Fibroblast of peridontal ligament (primary cell): ENCODE measurements at regions not wholly inside any gene's neighbourhood (a gene's known extent, or its start where the extent isn't known, plus 50 kb on each side); places are given as distances from the start of the nearest gene placed in this dataset.
"Not testable (repeated sequence)": the region's sequence is repeated elsewhere in the genome, so short reads cannot be mapped to it uniquely, and the experiment has no call there.

Experiments used
- DNase-seq: peaks from one replicate; pipeline ENCODE4 v3.0.0-alpha.2; 2010; ENCODE audit errors: extremely low read depth

DNA sequence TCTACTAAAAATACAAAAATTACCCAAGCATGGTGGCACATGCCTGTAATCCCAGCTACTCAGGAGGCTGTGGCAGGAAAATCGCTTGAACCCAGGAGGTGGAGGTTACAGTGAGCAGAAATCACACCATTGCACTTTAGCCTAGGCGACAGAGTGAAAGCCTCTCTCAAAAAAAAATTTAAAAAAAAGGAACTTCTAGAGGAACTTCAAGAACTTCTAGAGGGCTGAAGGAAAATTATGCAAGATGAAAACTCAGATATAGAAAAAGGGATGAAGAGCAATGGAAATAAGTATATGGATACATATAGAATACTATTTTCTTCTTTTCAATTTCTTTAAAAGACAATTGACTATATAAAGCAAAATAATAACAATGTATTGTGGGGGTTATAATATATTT, 51.2 kb upstream of the PRR5 start:
- DNase-seq: no peak

DNA sequence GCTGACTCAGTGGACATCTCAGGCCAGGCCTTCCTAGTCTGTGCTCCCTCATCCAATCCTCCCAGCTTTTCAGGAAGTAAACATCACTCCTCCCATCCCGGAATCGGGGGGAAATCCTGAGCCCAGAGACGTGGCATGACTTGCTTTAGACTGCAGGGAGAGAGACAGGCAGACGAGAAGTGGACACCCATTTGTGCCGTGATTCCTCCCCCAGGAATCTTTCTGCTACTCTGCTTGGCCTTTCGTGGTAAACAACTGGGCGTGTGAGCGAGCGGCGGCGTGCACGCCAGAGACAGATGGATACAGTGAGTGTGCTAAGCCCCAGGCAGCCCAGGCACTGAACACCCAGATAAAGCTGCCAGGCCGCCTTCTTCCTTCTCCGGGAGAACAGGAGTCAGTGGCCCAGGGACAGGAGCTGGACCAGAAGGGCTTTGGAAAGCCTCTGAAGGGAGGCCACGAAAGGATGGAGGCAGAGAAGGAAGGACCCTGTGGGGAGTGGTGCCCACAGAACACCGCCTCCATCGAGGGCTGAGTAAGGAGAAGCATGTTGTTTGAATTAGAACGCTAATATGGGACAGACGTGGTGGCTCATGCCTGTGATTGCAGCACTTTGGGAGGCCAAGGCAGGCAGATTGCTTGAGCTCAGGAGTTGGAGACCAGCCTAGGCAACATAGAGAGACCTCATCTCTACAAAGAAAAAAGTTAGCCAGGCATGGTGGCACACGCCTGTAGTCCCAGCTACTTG, 53.0 kb upstream of the PRR5 start:
- DNase-seq: peak; percentile 60

DNA sequence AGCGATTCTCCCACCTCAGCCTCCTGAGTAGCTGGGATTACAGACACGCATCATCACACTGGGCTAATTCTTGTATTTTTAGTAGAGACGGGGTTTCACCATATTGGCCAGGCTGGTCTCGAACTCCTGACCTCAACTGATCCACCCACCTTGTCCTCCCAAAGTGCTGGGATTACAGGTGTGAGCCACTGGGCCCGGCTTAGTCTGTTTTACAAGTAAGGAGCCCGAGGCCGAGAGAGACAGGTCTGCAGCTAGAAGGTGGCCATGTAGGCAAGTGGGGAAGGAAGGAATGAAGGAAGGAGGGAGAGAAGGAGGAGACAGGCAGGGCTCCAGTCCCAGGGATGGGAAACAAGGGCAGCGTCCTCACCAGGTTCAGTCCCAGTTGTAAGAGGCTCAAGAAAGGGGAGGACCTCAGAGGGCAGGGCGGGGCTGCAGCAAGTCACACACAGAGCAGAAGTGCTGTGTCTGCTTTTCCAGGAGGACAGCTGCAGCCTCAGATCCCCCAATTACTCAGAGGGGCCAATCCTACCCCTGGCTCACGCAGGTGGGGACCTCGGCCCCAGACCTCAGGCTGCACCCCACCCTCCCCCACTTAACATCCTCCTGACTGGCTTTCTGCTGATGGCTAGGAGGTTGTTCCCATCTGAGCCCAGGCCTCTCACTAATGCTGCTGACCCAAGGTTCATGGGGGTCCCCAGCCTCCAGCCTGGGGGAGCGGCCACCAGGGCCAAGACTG, 53.8 kb upstream of the PRR5 start:
- no peak for DNase-seq

DNA sequence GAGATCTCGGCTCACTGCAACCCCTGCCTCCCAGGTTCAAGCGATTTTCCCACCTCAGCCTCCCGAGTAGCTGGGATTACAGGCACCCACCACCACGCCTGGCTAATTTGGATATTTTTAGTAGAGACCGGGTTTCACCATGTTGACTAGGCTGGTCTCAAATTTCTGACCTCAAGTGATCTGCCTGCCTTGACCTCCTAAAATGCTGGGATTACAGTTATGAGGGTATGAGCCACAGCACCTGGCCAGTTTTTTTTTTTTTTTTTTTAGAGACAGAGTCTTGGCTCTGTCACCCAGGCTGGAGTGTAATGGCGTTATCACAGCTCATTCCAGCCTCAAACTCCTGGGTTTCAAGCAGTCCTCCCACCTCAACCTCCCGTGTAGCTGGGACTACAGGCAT, 54.9 kb upstream of the PRR5 start:
- DNase-seq: no peak

DNA sequence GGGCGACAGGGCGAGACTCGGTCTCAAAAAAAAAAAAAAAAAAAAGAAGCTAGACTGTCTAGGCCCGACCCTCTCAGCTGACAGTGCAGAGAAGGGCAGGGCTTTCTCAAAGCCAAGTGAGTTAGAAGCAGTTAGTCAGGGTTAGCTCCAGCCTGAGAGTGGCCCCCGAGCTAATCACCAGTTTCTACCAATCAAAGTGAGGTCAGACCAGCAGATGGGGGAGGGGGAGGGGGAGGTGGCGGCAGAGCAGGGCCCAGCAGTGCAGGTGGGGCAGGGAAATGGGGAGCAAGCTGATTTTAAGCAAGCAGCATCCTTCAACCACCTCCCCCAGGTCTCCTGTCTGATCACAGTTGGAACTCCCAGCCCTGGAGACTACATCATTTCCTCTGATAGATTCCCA, 55.3 kb upstream of the PRR5 start:
- DNase-seq: no peak

DNA sequence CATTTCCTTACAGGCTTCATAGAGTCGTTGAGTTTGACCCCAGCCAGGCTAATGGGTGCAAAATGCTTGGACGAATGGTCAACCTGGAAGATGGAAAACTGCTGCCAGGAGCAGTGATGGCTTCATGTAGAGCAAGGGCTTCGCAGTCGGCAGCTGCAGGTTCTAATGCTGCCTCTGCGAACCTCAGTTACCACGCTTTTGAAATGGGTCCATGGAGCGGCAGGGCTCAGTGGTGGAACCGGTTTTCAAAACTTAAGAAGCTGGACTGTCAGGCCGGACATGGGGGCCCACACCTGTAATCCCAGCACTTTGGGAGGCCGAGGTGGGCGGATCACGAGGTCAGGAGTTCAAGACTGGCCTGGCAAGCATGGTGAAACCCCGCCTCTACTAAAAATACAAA, 55.9 kb upstream of the PRR5 start:
- DNase-seq: no peak

DNA sequence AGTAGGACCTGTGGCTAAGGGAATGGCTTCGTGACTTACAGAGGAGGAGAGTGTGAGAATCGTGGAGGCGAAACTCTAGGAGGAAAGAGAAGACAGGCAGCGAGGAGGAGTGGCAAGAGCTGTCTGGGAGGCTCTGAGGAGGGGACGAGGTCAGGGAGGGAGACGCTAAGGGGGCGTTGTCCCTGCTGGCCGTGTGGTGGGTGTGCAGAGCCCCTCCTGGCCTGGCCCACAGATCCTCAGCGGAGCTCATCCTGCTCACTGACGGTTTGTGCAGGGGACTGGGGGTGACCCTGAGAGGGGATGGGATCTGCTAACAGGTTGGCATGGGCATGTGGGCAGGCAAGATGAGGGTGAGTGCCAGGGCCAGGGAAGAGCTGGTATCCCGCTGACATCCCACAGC, 56.5 kb upstream of the PRR5 start:
- no peak for DNase-seq

DNA sequence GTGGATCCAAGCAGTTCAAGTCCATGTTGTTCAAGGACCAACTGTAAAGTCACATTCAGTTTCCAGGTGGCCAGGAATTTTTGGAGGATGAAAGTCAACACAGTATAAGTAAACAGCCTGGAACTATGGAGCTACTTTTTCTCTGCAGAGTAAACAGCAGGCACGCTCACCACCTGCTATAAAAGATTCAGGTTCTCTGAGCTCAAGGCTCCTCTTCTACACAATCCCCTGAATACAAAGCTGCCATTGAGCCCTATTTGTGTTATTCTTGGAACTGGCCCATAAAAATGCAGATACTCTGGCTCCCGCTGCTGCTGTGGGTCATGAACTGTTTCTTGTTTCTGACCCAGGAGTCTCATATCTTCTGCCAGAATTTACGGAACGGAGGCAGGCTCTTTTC, 56.9 kb upstream of the PRR5 start:
- DNase-seq: no peak

DNA sequence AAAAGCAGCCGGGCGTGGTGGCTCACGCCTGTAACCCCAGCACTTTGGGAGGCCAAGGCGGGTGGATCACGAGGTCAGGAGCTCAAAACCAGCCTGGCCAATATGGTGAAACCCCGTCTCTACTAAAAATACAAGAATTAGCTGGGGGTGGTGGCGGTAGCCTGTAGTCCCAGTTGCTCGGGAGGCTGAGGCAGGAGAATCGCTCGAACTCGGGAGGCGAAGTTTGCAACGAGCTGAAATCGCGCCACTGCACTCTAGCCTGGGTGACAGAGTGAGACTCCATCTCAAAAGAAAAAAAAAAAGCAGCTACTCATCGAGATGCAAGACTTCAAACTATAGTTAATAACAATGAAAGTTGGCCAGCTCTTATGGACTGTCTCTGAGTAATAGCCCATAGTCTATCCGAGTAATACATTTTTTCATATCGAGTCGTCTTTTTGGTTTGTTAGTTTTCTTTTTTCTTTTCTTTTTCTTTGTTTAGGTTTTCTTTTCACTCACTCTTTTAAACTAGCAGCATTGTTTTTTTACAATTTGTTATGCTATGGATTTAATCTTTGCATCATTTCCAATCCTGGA, 58.4 kb upstream of the PRR5 start:
- DNase-seq: not testable (repeated sequence)

DNA sequence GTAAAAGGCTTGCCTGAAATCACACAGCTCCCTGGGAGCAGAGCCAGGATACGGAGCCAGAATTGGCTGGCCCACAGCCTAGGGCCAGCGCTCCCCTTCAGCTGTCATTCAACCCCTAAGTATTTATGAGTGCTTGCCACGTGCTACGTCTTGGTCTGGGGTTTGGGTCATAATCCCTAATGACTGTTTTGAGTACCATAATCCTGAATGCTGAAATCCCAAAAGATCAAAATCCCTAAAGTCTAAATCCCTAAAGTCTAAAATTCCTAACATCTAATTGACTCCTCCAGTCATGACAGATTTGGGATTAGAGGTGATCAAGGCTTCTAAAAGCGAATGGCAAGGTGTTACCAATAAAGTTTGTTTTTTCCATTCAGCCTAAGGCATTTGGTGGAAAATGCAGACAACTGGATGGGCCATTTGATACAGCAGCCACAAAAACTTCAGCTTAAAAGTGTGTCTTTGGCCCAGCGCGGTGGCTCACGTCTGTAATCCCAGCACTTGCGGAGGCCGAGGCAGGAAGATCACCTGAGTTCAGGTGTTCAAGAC, 59.8 kb upstream of the PRR5 start:
- no peak for DNase-seq

DNA sequence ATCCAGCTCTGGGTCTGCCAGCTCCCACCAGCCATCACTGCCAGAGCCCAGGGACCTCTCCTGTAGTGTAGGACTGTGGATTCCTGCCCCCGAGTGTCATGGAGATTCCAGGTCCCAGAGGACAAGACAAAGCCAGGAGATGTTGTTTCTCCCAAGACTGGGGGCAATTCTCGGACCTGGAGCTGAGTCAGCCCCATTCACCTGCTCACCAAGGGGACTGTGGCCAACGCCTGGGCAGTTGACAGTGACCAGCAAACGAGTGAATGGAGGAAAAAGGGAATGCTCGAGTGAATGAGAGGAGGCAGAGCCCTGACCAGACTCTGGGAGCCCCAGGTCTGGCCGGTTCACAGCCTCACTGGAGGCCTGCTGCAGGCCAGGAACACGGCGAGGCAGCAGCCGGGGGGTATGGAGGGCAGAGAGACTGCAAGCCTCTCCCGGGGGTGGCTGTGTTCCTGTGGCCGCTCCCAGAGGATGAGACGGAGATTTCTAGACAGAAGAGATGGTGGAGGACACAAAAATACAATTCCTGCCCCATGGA, 61.3 kb upstream of the PRR5 start:
- no peak for DNase-seq

DNA sequence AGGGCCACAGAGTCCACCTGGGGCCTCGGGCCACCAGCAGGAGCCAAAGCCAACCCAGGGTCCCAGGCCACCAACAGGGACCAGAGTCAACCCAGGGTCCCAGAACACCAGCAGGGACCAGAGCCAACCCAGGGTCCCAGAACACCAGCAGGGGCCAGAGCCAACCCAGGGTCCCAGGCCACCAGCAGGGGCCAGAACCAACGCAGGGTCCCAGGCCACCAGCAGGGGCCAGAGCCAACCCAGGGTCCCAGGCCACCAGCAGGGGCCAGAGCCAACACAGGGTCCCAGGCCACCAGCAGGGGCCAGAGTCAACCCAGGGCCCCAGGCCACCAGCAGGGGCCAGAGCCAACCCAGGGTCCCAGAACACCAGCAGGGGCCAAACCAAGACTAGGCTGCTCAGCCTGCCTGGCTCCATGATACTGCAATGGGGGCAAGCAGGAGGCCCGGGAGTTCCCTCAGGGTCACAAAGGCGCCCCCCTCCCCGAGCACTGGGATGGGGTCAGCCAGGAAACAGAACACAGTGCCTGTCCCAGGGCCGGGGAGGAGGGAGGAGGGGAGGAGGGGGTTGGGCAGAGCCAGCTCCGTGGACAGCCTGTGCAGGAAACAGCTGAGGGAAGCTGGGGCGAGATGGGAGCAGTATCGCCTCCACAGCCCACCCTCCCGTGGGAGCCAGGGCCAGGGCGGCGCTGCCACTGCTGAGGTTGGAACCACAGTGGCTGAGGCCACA, 62.0 kb upstream of the PRR5 start:
- DNase-seq: no peak

DNA sequence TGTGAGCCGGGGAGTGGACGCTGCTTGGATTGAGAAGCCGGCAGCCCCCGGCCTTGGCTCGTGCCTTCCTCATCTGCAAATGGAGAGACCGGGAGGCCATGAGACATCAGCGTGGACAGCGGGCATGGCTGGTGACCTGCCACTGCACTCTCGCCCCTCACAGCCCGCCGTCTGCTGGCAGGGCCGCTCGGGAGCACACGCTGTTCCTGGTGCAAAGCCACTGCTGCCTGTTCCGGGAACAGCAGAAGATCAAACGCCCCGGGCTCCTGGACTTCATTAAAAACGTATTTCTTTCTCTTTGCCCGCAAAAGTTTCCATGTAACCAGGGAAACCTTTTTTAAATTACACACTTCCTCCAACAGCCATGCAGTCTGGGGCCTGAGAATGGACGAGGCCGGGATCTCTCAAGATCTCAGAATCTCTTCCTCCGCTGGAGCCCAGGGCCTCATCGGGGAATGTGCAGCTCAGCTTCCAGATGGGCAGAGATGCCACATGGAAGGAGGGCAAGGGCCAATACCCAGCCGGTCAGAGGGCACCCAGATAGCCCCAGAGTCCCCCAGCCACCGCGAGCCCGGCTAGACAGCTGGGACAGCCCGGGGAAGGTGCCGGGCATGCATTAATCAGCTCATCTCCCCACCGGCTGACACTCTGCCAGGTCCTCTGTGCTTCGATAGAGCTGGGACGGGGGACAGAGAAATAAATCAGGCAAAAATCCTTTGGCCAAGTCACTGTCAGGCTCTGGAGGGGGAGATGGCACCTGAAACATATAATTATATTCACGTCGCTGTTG, 62.8 kb upstream of the PRR5 start:
- peak; percentile 57 for DNase-seq

DNA sequence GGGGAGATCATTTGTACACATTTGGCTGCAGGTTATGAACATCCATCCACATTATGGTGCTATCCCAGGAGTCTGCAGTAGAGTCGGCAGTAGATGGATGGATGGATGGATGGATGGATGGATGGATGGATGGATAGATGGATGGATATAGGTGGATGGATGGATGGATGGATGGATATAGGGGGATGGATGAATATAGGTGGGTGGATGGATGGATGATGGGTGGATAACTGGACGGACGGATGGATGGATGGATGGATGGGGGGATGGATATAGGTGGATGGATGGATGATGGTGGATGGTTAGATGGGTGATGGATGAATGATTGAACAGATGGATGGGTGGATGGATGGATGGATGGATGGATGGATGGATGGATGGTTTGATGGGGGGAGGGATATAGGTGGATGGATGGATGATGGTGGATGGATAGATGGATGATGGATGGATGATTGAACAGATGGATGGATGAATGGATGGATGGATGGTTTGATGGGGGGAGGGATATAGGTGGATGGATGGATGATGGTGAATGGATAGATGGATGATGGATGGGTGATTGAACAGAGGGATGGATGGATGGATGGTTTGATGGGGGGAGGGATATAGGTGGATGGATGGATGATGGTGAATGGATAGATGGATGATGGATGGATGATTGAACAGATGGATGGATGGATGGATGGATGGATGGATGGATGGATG, 65.3 kb upstream of the PRR5 start:
- DNase-seq: not testable (repeated sequence)

DNA sequence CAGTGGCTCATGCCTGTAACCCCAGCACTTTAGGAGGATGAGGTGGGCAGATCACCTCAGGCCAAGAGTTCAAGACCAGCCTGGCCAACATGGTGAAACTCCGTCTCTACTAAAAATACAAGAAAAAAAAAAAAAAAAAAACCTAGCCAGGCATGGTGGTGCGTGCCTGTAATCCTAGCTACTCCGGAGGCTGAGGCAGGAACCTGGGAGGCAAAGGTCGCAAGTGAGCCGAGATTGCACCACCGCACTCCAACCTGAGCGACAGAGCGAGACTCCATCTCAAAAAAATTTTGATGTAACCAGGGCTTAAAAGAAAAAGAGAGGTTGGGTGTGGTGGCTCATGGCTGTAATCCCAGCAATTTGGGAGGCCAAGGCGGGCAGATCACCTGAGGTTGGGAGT, 66.4 kb upstream of the PRR5 start:
- DNase-seq: not testable (repeated sequence)

DNA sequence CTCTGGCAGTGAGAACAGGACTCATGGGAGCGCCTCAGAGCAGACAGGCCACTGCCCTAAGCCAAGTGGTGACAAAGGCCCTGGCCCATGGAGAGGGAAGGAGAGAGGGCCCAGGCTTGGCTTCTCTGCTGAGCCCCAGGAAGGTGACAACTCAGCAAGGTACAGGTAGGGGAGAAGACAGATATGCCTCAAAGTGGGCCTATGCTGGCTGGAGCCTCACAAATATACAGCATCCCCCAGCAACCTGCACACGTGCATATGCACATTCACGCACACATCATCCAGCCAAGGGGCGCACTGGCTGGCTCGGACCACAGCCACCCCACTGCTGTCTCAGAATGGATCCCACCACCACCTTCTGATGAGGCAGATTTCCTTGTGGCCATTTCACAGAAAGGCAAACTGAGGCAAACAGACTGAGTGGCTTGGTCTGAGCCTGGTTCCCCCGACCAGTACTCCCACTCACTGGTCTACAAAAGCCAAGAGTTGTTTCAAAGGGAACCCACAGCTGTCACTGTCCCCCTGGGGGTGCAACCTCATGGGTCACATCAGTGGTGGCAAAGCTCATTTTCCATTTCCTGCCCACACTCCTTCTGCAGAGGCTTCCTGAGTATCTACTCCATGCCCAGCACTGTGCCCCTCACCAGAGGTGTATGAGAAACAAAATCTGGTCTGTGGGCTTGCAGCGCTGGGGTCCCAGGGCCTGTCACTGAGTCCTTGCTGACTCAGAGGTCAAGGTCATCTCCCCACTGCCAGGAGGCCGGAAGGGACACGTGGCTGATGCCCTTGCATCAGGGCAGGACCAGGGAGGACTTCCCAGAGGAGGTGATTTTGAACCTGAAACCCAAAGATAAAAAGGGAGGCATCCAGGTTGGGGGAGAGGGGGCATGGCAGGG, 67.3 kb upstream of the PRR5 start:
- DNase-seq: no peak

DNA sequence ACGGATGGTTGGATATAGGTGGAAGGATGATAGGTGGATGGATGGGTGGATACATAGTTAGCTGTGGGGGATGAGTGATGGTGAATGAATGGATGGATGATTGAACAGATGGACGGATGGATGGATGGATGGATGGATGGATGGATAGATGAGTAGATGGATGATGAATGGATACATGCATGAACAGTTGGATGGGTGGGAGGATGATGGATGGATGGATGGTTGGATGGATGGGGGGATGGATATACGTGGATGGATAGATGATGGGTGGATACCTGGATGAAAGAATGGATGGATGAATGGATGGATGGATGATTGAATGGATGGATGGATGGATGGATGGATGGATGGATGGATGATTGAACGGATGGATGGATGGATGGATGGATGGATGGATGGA, 68.4 kb upstream of the PRR5 start:
- DNase-seq: no peak

DNA sequence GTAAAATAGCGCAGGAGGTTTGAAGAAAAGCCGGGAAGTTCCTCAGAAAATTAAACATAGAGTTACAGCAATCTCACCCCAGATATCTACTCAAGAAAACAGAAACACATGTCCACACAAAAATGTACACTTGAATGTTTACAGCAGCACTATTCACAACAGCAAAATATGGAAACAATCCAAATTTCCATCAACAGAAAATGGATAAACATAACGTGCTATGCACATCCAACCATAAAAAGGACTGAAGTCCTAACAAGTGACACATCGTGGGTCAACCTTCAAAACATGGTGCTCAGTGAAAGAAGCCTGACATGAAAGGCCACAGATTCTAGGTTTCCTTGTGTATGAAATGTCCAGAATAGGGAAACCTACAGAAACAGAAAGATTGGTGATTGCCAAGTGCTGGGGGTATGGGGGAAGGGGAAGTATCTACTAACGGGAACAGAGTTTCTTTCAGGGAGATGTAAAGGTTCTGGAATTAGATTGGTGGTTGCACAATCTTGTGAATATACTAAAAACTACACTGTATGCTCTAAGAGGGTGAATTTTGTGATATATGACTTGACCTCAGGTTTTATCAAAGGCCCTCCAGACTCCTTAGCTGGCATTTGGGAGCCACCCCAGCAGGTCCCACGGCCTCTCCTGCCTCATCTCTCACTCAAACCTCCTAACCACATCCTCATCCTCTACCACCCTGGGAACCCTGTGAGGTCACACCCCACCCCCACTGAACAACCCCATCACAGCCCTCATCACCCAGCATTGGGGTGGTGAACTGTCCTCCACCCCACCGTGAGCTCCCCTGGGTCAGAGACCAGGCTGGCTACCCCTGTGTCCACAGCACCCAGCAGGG, 69.2 kb upstream of the PRR5 start:
- no peak for DNase-seq

DNA sequence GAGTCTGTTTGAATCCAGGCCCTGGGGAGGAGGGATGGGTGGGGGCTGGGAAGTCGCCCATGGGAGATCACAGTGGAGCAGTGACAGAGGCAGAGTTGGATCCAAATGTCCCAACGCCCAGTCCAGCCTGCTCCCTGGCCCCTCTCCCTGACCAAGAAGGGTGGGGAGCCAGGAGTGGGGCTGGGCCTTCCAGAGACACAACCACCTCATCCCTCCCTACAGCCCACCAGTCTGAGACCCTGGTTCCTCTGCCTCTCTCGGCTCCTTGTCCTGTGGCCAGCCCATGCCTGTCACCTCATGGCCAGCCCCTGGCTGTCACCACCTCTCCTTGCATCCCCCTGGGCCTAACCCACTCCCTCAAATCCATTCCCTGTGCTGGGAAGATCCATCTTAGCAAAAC, 71.2 kb upstream of the PRR5 start:
- no peak for DNase-seq
